Endothelial cell of umbilical vein (primary cell): ENCODE measurements at regions not wholly inside any gene's neighbourhood (a gene's known extent, or its start where the extent isn't known, plus 50 kb on each side); places are given as distances from the start of the nearest gene placed in this dataset.
"Not testable (repeated sequence)": the region's sequence is repeated elsewhere in the genome, so short reads cannot be mapped to it uniquely, and the experiment has no call there.

Experiments used
- BruUV-seq: library from RNA; stranded (reverse); fragments of 400-500 nt; replicated peaks from 2 replicates; lab custom pipeline; 2021; lab: Mats Ljungman, UMichigan
- CTCF ChIA-PET: fragments of 300-600, 350-600 bp; sonication (Branson Sonifier 250); formaldehyde crosslinking; loops from one replicate; lab custom pipeline; 2021; ENCODE audit warnings: antibody characterized with exemption, inconsistent platforms; lab: Charles Lee
- POLR2A ChIA-PET: fragments of 300-600, 350-600 bp; sonication (Branson Sonifier 250); formaldehyde crosslinking; loops from one replicate; lab custom pipeline; 2021; ENCODE audit warnings: antibody characterized with exemption, inconsistent platforms; lab: Charles Lee
- DNase-seq: peaks from one replicate; pipeline ENCODE4 v3.0.0-alpha.2; 2011; ENCODE audit warnings: low read depth, low spot score
- FAIRE-seq: peaks from 2 replicates; lab custom pipeline; 2011; peaks lifted over from hg19 to GRCh38; lab: Jason Lieb, UNC
- H2AFZ ChIP-seq: 2 replicates; pipeline ENCODE4 v1.6.0; 2012; ENCODE audit warnings: low read depth, low read length, control low read depth, inconsistent platforms
- H3K27ac ChIP-seq: 2 replicates; pipeline ENCODE4 v1.5.1; 2011; ENCODE audit warnings: low read depth, mild to moderate bottlenecking, control low read depth, low read length, moderate library complexity; ENCODE audit not compliant: insufficient read depth
- H3K27me3 ChIP-seq, 2 experiments: 2 replicates each; pipeline versions ENCODE4 v1.6.0 to v1.6.1; 2011; ENCODE audit warnings: low read length in 2 of 2, mixed read lengths in 1 of 2; ENCODE audit not compliant: control insufficient read depth in 2 of 2, insufficient read depth in 2 of 2
- H3K36me3 ChIP-seq, 2 experiments: 2 replicates in 1 of 2; 3 replicates in 1 of 2; pipeline ENCODE4 v1.5.1; 2011; ENCODE audit warnings: low read length in 2 of 2, mild to moderate bottlenecking in 1 of 2, moderate library complexity in 1 of 2; ENCODE audit not compliant: control insufficient read depth in 2 of 2, insufficient read depth in 2 of 2; ENCODE audit errors: extremely low read depth in 1 of 2
- H3K4me1 ChIP-seq: 3 replicates; pipeline ENCODE4 v1.5.1; 2011; ENCODE audit warnings: mild to moderate bottlenecking, low read length; ENCODE audit not compliant: control insufficient read depth, insufficient read depth; ENCODE audit errors: extremely low read depth
- H3K4me2 ChIP-seq: 2 replicates; pipeline ENCODE4 v1.6.1; 2011; ENCODE audit warnings: low read length, control low read depth, mixed read lengths; ENCODE audit not compliant: insufficient read depth
- H3K4me3 ChIP-seq, 3 experiments: fragments of 200-600 bp in 1 of 3; sonication (generic), shearing (Covaris generic) in 1 of 3; replicated peaks in 1 of 3; 2 replicates each; pipeline ENCODE4 v1.5.1; 2011 to 2016; ENCODE audit warnings: control low read depth in 3 of 3, low read length in 3 of 3, mild to moderate bottlenecking in 2 of 3, inconsistent platforms in 1 of 3, low read depth in 1 of 3, moderate library complexity in 1 of 3; ENCODE audit not compliant: insufficient read depth in 1 of 3
- H3K79me2 ChIP-seq: 2 replicates; pipeline ENCODE4 v1.6.0; 2012; ENCODE audit warnings: low read length, inconsistent platforms; ENCODE audit not compliant: control insufficient read depth, insufficient read depth
- H3K9ac ChIP-seq: replicated peaks from 2 replicates; pipeline ENCODE3; 2011; ENCODE audit warnings: low read length, control low read depth; ENCODE audit not compliant: insufficient read depth; ENCODE audit errors: extremely low read depth
- H3K9me1 ChIP-seq: replicated peaks from 3 replicates; pipeline ENCODE4 v1.6.0; 2011; ENCODE audit warnings: mild to moderate bottlenecking, low read length; ENCODE audit not compliant: control insufficient read depth, insufficient read depth; ENCODE audit errors: extremely low read depth
- H3K9me3 ChIP-seq: replicated peaks from 2 replicates; pipeline ENCODE4 v1.5.1; 2012; ENCODE audit warnings: low read length, inconsistent platforms; ENCODE audit not compliant: control insufficient read depth, insufficient read depth
- H4K20me1 ChIP-seq: replicated peaks from 2 replicates; pipeline ENCODE3; 2011; ENCODE audit warnings: mild to moderate bottlenecking, low read length; ENCODE audit not compliant: control insufficient read depth, insufficient read depth; ENCODE audit errors: extremely low read depth
- CTCF ChIP-seq, 2 donors: IDR thresholded peaks; 1 replicate in 1 of 2; 2 replicates in 1 of 2; pipeline ENCODE4 v1.5.1; 2011; ENCODE audit warnings: low read length in 2 of 2, mild to moderate bottlenecking in 2 of 2, moderate library complexity in 2 of 2, control low read depth in 1 of 2, inconsistent platforms in 1 of 2, low read depth in 1 of 2; ENCODE audit not compliant: insufficient read depth in 1 of 2; ENCODE audit errors: extremely low read depth in 1 of 2
- EZH2 ChIP-seq: IDR thresholded peaks from 2 replicates; pipeline ENCODE4 v1.6.1; 2012; ENCODE audit warnings: borderline replicate concordance, low read depth, mild to moderate bottlenecking, moderate library complexity, low read length, inconsistent platforms; ENCODE audit not compliant: severe bottlenecking
- FOS ChIP-seq: IDR thresholded peaks from 2 replicates; pipeline ENCODE4 v1.6.1; 2011; ENCODE audit warnings: mild to moderate bottlenecking, low read length, moderate library complexity, borderline replicate concordance; ENCODE audit not compliant: insufficient read depth
- GATA2 ChIP-seq: IDR thresholded peaks from 2 replicates; pipeline ENCODE4 v1.7.0; 2011; ENCODE audit warnings: low read depth, mild to moderate bottlenecking, moderate library complexity, mixed read lengths, low read length; ENCODE audit not compliant: insufficient read length, insufficient read depth
- JUN ChIP-seq: IDR thresholded peaks from 2 replicates; pipeline ENCODE4 v1.6.1; 2011; ENCODE audit warnings: borderline replicate concordance, low read depth; ENCODE audit not compliant: insufficient read length, insufficient read depth
- MAX ChIP-seq: IDR thresholded peaks from 2 replicates; pipeline ENCODE4 v1.6.1; 2011; ENCODE audit not compliant: insufficient read depth, insufficient read length
- MYC ChIP-seq: IDR thresholded peaks from one replicate; pipeline ENCODE4 v1.6.1; 2011; ENCODE audit warnings: mild to moderate bottlenecking, low read depth, low read length
- POLR2A ChIP-seq: IDR thresholded peaks from 2 replicates; pipeline ENCODE4 v1.6.1; 2012; ENCODE audit warnings: low read depth, mild to moderate bottlenecking, control low read depth, low read length
- POLR2AphosphoS5 ChIP-seq: IDR thresholded peaks from 2 replicates; pipeline ENCODE4 v1.6.1; 2012; ENCODE audit warnings: low read depth, mild to moderate bottlenecking, control low read depth, low read length, moderate library complexity; ENCODE audit not compliant: insufficient read depth
- dilution Hi-C: fragments of 300-500 bp; cut with MboI; formaldehyde crosslinking; loops from one replicate; pipeline ENCODE4 v1.15.0; 2019; ENCODE audit warnings: low sequenced_read_pairs; ENCODE audit not compliant: extremely low pct_ligation_motif_present
- intact Hi-C: fragments of 100-400 bp; cut with micrococcal nuclease; formaldehyde crosslinking; loops from one replicate; pipeline ENCODE4 v1.10.0; 2022

GRCh38 chr11:24185535-24185934 lies 311.3 kb upstream of the LUZP2 start:
- H3K27me3 ChIP-seq, dilution Hi-C loops, H3K4me3 ChIP-seq: not testable (repeated sequence)

DNA sequence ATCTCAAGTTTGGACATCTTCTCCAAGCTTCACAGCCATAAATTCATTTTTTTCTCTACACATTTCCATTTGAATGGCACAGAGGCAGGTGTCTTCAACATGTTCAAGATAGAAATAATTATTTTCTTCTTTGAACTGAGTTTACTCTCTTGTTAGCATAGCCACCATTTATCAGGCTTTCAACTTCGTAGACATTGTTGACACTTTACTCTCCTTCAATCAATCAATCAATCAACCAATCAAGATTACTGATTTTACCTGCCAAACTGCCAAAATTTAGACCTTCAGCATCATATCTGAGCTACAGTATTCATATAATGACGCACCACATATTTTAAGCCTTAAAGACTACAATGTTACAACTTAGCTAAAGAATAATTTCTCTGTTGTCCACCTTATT lies 300.1 kb upstream of the LUZP2 start:
- no peaks in the 10 kb centered on the region for H4K20me1 ChIP-seq
- no peaks in the 10 kb centered on the region for H3K9me3 ChIP-seq
- DNase-seq: no peak
- dilution Hi-C loops: no loop called here
- CTCF ChIA-PET: no interaction called here
- H3K4me1 ChIP-seq: no peaks in the 10 kb centered on the region
- H2AFZ ChIP-seq: no peak overlapping the region
- H3K4me3 ChIP-seq: no peak overlapping the region
- POLR2A ChIA-PET: no interaction called here
- H3K9ac ChIP-seq: no peak overlapping the region
- H3K79me2 ChIP-seq: no peaks in the 10 kb centered on the region
- no peak overlapping the region for H3K4me2 ChIP-seq
- H3K9me1 ChIP-seq: no peaks in the 10 kb centered on the region
- no peak for TF ChIP-seq MYC
- TF ChIP-seq MAX: no peak
- TF ChIP-seq CTCF (IDR thresholded peaks at IDR 0.05; ENCODE audit: extremely low read depth in 1 of 2, insufficient read depth in 1 of 2, low read depth in 1 of 2, low read length in 2 of 2): no peak
- TF ChIP-seq JUN: no peak
- no peak for TF ChIP-seq GATA2
- no peak for TF ChIP-seq POLR2A
- TF ChIP-seq POLR2AphosphoS5: no peak
- TF ChIP-seq FOS: no peak
- no peak for TF ChIP-seq EZH2
- no TSS peak for BruUV-seq
- intact Hi-C loops: no loop called here
- H3K27me3 ChIP-seq: no peaks in the 10 kb centered on the region
- H3K27ac ChIP-seq: no peak overlapping the region
- no peak for FAIRE-seq
- H3K36me3 ChIP-seq: no peaks in the 10 kb centered on the region

More at GRCh38 chr11:24185535-24185934, 311.3 kb upstream of the LUZP2 start:
- POLR2A ChIA-PET, H3K9me3 ChIP-seq, H4K20me1 ChIP-seq, H2AFZ ChIP-seq, FAIRE-seq, H3K9me1 ChIP-seq, H3K9ac ChIP-seq, DNase-seq, H3K4me2 ChIP-seq, H3K79me2 ChIP-seq, H3K4me1 ChIP-seq, intact Hi-C loops, CTCF ChIA-PET, H3K27ac ChIP-seq, BruUV-seq, H3K36me3 ChIP-seq: not testable (repeated sequence)
